Non-pigmented ciliary epithelial cell (primary cell): ENCODE measurements at regions not wholly inside any gene's neighbourhood (a gene's known extent, or its start where the extent isn't known, plus 50 kb on each side); places are given as distances from the start of the nearest gene placed in this dataset.

ENCODE experiments used
- DNase-seq: peaks from one replicate; pipeline ENCODE4 v3.0.0-alpha.2; 2010; ENCODE audit warnings: low read depth

- DNase-seq: no peak
Measured at GRCh38 chr4:180407275-180407885, 1835.8 kb upstream of the TENM3 start.

- DNase-seq: no peak
Measured at GRCh38 chr4:180418819-180419531, 1824.2 kb upstream of the TENM3 start.

- DNase-seq: no peak
Measured at GRCh38 chr4:180422989-180423711, 1820.1 kb upstream of the TENM3 start.

GRCh38 chr4:180423712-180424057, 1819.5 kb upstream of the TENM3 start:
- DNase-seq: no peak

- no peak for DNase-seq
Measured at GRCh38 chr4:180426938-180427337, 1816.3 kb upstream of the TENM3 start.

GRCh38 chr4:180430283-180430682, 1812.9 kb upstream of the TENM3 start:
- no peak for DNase-seq

GRCh38 chr4:180434131-180434895, 1808.9 kb upstream of the TENM3 start:
- no peak for DNase-seq

GRCh38 chr4:180436361-180436760, 1806.8 kb upstream of the TENM3 start:
- DNase-seq: no peak

GRCh38 chr4:180437601-180438000, 1805.6 kb upstream of the TENM3 start:
- no peak for DNase-seq

GRCh38 chr4:180448306-180448705, 1794.9 kb upstream of the TENM3 start:
- DNase-seq: no peak

- DNase-seq: no peak
Measured at GRCh38 chr4:180449395-180449956, 1793.7 kb upstream of the TENM3 start.

- no peak for DNase-seq
Measured at GRCh38 chr4:180455226-180455625, 1788.0 kb upstream of the TENM3 start.

- no peak for DNase-seq
Measured at GRCh38 chr4:180456928-180457327, 1786.3 kb upstream of the TENM3 start.

GRCh38 chr4:180462116-180462515, 1781.1 kb upstream of the TENM3 start:
- DNase-seq: no peak

- no peak for DNase-seq
Measured at GRCh38 chr4:180465364-180465763, 1777.8 kb upstream of the TENM3 start.

- no peak for DNase-seq
Measured at GRCh38 chr4:180483036-180483435, 1760.2 kb upstream of the TENM3 start.

- no peak for DNase-seq
Measured at GRCh38 chr4:180485407-180485806, 1757.8 kb upstream of the TENM3 start.

- DNase-seq: no peak
Measured at GRCh38 chr4:180486342-180486741, 1756.9 kb upstream of the TENM3 start.

GRCh38 chr4:180489787-180490186, 1753.4 kb upstream of the TENM3 start:
- DNase-seq: no peak

GRCh38 chr4:180491210-180491609, 1752.0 kb upstream of the TENM3 start:
- DNase-seq: no peak

GRCh38 chr4:180493299-180493698, 1749.9 kb upstream of the TENM3 start:
- DNase-seq: no peak

GRCh38 chr4:180500154-180500553, 1743.0 kb upstream of the TENM3 start:
- no peak for DNase-seq
